Adrenal gland (tissue), 9 donors: ENCODE measurements at regions not wholly inside any gene's neighbourhood (a gene's known extent, or its start where the extent isn't known, plus 50 kb on each side); places are given as distances from the start of the nearest gene placed in this dataset.

Source experiments
- DNase-seq, 7 donors: peaks; one replicate each; pipeline ENCODE4 v3.0.0-alpha.2; 2019 to 2020
- H3K27ac ChIP-seq, 5 donors: fragments of 200-600 bp; sonication (generic) in 4 of 5; 1 replicate in 3 of 5; 2 replicates in 2 of 5; pipeline versions ENCODE4 v1.5.1 to v1.8.0; 2016 to 2020; ENCODE audit warnings: mild to moderate bottlenecking in 1 of 5
- H3K27me3 ChIP-seq: fragments of 200-600 bp; 2 replicates; pipeline ENCODE4 v1.8.0; 2021
- H3K36me3 ChIP-seq, 2 donors: fragments of 200-600 bp; replicated peaks in 1 of 2; 1 replicate in 1 of 2; 2 replicates in 1 of 2; pipeline versions ENCODE4 v1.5.1 to v1.8.0; 2018 to 2022
- H3K4me1 ChIP-seq, 2 donors: fragments of 200-600 bp; replicated peaks in 1 of 2; 1 replicate in 1 of 2; 2 replicates in 1 of 2; pipeline versions ENCODE4 v1.5.1 to v1.8.0; 2018 to 2021
- H3K4me3 ChIP-seq, 4 donors: fragments of 200-600 bp; sonication (generic) in 3 of 4; one replicate each; pipeline ENCODE4 v1.5.1; 2016 to 2018
- H3K9me3 ChIP-seq, 3 donors: fragments of 200-600 bp; sonication (generic) in 1 of 3; replicated peaks in 1 of 3; 1 replicate in 2 of 3; 2 replicates in 1 of 3; pipeline versions ENCODE4 v1.5.1 to v1.8.0; 2016 to 2021
- POLR2A ChIP-seq, 2 donors: fragments of 450-650 bp; IDR thresholded peaks; one replicate each; pipeline ENCODE4 v1.6.1; 2017; ENCODE audit warnings: antibody characterized with exemption in 2 of 2, mild to moderate bottlenecking in 2 of 2, moderate library complexity in 1 of 2
- WGBS, 4 donors: extraction: QIAGEN DNeasy Blood & Tissue Kit in 2 of 4; methylation state at CpG; one replicate each; pipeline versions ENCODE4 v1.1.5 to v1.1.7; 2013 to 2017; 5-methylcytosine and 5-hydroxymethylcytosine counted together
- intact Hi-C, 2 donors: fragments of 100-400 bp; cut with DNase I; formaldehyde crosslinking; loops; one replicate each; pipeline versions ENCODE4 v1.14.1 to v1.15.0; 2022 to 2023
- TF ChIP-seq, protein P1 (sequence below), 6 experiments: fragments of 450-650 bp in 4 of 6; fragments of 200-600 bp in 2 of 6; sonication (generic) in 1 of 6; IDR thresholded peaks; 1 replicate in 5 of 6; 2 replicates in 1 of 6; pipeline versions ENCODE4 v1.5.1 to v1.8.0; 2016 to 2021; ENCODE audit warnings: antibody characterized with exemption in 6 of 6, mild to moderate bottlenecking in 2 of 6, moderate library complexity in 1 of 6
- donor health status: healthy with polysubstance abuse.
- donor health status: Bipolar disorder and iron deficiency.
- donor health status: DM: yes; HTN: yes; CAD: no.
- donor health status: DM: no; HTN: no; CAD: no.
- donor health status: DM: no; HTN: no; CAD: no.

DNA sequence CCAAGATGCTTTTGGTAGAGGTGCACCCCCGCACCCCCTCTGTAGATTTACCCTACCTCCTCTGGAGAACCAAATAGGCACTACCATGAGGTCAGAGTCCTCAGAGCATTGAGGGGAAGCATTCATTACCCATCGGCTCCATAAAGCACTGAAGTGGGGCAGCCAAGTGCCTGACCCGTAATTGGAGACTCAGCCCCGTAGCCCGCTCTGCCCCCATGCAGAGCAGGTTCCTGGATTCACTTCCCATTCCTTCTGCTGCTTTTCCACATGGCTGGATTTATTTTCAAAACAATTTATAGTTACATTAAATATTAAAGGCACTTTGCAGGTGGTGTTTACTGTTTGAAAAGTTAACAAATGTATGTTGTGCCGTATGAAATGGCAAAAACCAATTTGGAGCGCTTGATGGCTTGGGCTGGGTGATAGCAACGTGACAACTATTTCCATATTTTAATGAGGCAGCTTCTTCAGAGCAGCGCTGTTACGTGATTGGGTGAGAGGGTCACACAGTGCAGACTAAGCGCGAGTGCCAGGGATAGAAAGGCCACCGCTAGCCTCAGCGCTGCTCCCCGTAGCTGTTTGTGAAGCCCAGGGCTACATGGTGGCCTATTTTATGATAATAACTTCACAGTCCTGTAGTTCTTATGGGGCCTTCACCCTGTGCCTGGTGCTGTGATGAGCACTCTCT is 373.8 kb upstream of the PROK2 start:
- Histone ChIP-seq H3K27ac (no peak overlapping the region), H3K36me3 (no peaks in the 10 kb centered on the region), H3K4me3 (no peak overlapping the region), H3K9me3 (no peaks in the 10 kb centered on the region), H3K27me3 (no peaks in the 10 kb centered on the region), H3K4me1 (peaks cover 0 to 10% of the 10 kb centered on the region in 2 donors)
- intact Hi-C loops, result no loop called here
- no peak for TF ChIP-seq POLR2A (IDR thresholded peaks at IDR 0.05)
- TF ChIP-seq, protein P1, sequence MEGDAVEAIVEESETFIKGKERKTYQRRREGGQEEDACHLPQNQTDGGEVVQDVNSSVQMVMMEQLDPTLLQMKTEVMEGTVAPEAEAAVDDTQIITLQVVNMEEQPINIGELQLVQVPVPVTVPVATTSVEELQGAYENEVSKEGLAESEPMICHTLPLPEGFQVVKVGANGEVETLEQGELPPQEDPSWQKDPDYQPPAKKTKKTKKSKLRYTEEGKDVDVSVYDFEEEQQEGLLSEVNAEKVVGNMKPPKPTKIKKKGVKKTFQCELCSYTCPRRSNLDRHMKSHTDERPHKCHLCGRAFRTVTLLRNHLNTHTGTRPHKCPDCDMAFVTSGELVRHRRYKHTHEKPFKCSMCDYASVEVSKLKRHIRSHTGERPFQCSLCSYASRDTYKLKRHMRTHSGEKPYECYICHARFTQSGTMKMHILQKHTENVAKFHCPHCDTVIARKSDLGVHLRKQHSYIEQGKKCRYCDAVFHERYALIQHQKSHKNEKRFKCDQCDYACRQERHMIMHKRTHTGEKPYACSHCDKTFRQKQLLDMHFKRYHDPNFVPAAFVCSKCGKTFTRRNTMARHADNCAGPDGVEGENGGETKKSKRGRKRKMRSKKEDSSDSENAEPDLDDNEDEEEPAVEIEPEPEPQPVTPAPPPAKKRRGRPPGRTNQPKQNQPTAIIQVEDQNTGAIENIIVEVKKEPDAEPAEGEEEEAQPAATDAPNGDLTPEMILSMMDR (IDR thresholded peaks at IDR 0.05), result no peak
- 86 to 95% (median 94%) methylated on average over 15 of the region's 15 CpGs for WGBS, 4 donors
- DNase-seq, result no peak

GRCh38 chr3:72157748-72158638 is 373.0 kb upstream of the PROK2 start:
- DNase-seq, result no peak
- Histone ChIP-seq H3K36me3 (no peaks in the 10 kb centered on the region), H3K4me1 (peaks cover 3 to 17% of the 10 kb centered on the region in 2 donors), H3K9me3 (no peaks in the 10 kb centered on the region), H3K4me3 (no peak overlapping the region), H3K27ac (no peak overlapping the region), H3K27me3 (no peaks in the 10 kb centered on the region)
- WGBS, 4 donors, result 86 to 95% (median 94%) methylated on average over 7 of the region's 7 CpGs
- intact Hi-C loops, result no loop called here
- TF ChIP-seq POLR2A (IDR thresholded peaks at IDR 0.05), result no peak
- TF ChIP-seq, protein P1 (IDR thresholded peaks at IDR 0.05), result no peak

GRCh38 chr3:72155391-72156064 is 370.6 kb upstream of the PROK2 start:
- WGBS, 4 donors, result 33 to 55% (median 41%) methylated on average over 12 of the region's 12 CpGs
- no peak for TF ChIP-seq POLR2A (IDR thresholded peaks at IDR 0.05)
- TF ChIP-seq, protein P1 (IDR thresholded peaks at IDR 0.05), result no peak
- Histone ChIP-seq H3K27me3 (no peaks in the 10 kb centered on the region), H3K27ac (peak overlapping the region in 2 of 5 donors; percentile 38 to 65), H3K4me1 (peaks cover 10 to 22% of the 10 kb centered on the region in 2 donors), H3K4me3 (no peak overlapping the region), H3K9me3 (no peaks in the 10 kb centered on the region), H3K36me3 (no peaks in the 10 kb centered on the region)
- DNase-seq, result peak; percentile 63 to 88 (median 81)
- intact Hi-C loops, result no loop called here
